Stimulated activated CD8-positive, alpha-beta memory T cell treated with anti-CD3 and anti-CD28 coated beads, Interleukin-15, amount 100 ng/mL, for 4 hours (primary cell): ENCODE measurements at regions not wholly inside any gene's neighbourhood (a gene's known extent, or its start where the extent isn't known, plus 50 kb on each side); places are given as distances from the start of the nearest gene placed in this dataset.

ENCODE experiments used
- DNase-seq, 2 donors: peaks; one replicate each; pipeline ENCODE4 v3.0.0-alpha.2; 2020; ENCODE audit warnings: low read depth in 2 of 2

GRCh38 chr10:20948686-20949327 lies 51.7 kb upstream of the NEBL start:
- no peak for DNase-seq
